ENCODE measurements at regions not wholly inside any gene's neighbourhood (a gene's known extent, or its start where the extent isn't known, plus 50 kb on each side); places are given as distances from the start of the nearest gene placed in this dataset.

DNA sequence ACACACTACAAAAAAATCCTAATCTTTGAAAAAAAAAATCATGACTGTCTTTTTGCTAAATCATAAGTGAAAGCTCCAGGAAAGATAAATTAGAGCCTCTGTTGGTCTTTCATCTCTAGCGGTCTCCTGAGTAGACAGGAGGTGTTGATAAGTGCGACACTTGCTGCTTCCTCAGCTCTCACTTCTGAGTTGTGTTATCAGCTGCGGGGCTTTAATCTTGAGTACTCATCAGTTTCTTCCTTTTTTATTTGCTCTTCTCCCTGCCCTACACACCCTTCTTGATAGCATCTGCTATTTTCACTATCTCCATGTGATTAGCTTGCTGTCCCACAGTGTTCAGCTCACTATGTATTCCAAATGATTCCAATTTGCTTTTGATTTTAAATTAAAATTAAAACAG lies 1449.2 kb downstream of the C4orf33 start:
- Mint-ChIP-seq H3K4me1 (no peaks in the 10 kb centered on the region), H3K27me3 (no peaks in the 10 kb centered on the region), H3K9me3 (ENCODE audit: insufficient read depth) (peaks cover 4% of the 10 kb centered on the region), H3K4me3 (no peak overlapping the region), H3K27ac (no peak overlapping the region)
- intact Hi-C loops (cut with micrococcal nuclease) = no loop called here
- H3K9ac ChIP-seq (ENCODE audit: low read length) = no peak overlapping the region
- WGBS (ENCODE audit: insufficient coverage) = 80% methylated on average over 2 of the region's 3 CpGs
- H3K27me3 ChIP-seq (replicated peaks in 1 of 4; ENCODE audit: control extremely low read depth in 1 of 4, control insufficient read depth in 3 of 4, insufficient read depth in 4 of 4, low read length in 3 of 4) = no peaks in the 10 kb centered on the region
- no peak overlapping the region for H3K4me2 ChIP-seq (replicated peaks; ENCODE audit: low read depth, low read length, poor library complexity, severe bottlenecking)
- H3K79me2 ChIP-seq (ENCODE audit: control insufficient read depth, insufficient read depth, low read length) = no peaks in the 10 kb centered on the region
- no peak overlapping the region for H3K27ac ChIP-seq (ENCODE audit: low read length in 2 of 2)
- no peak overlapping the region for H3K4me3 ChIP-seq (ENCODE audit: control extremely low read depth in 1 of 5, extremely low read depth in 1 of 5, insufficient read depth in 1 of 5, low read depth in 2 of 5, low read length in 4 of 5)
- CTCF ChIA-PET = no interaction called here
- POLR2A ChIA-PET = no interaction called here
- no peak for DNase-seq
- H3K4me1 ChIP-seq (ENCODE audit: control insufficient read depth in 2 of 2, insufficient read depth in 2 of 2, low read length in 2 of 2) = no peaks in the 10 kb centered on the region
- no peak for TF ChIP-seq EZH2 (IDR thresholded peaks at IDR 0.05; ENCODE audit: borderline replicate concordance, insufficient read depth, low read depth, low read length, poor library complexity, severe bottlenecking)
- TF ChIP-seq, protein P1, sequence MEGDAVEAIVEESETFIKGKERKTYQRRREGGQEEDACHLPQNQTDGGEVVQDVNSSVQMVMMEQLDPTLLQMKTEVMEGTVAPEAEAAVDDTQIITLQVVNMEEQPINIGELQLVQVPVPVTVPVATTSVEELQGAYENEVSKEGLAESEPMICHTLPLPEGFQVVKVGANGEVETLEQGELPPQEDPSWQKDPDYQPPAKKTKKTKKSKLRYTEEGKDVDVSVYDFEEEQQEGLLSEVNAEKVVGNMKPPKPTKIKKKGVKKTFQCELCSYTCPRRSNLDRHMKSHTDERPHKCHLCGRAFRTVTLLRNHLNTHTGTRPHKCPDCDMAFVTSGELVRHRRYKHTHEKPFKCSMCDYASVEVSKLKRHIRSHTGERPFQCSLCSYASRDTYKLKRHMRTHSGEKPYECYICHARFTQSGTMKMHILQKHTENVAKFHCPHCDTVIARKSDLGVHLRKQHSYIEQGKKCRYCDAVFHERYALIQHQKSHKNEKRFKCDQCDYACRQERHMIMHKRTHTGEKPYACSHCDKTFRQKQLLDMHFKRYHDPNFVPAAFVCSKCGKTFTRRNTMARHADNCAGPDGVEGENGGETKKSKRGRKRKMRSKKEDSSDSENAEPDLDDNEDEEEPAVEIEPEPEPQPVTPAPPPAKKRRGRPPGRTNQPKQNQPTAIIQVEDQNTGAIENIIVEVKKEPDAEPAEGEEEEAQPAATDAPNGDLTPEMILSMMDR (IDR thresholded peaks at IDR 0.05) = no peak
- no peaks in the 10 kb centered on the region for H3K9me3 ChIP-seq (ENCODE audit: control extremely low read depth in 1 of 3, control insufficient read depth in 2 of 3, insufficient read depth in 1 of 3, low read length in 2 of 3)
- H4K20me1 ChIP-seq (ENCODE audit: control insufficient read depth, insufficient read depth, low read length, poor library complexity, severe bottlenecking) = no peaks in the 10 kb centered on the region
- no peak overlapping the region for H2AFZ ChIP-seq (ENCODE audit: insufficient read depth, low read depth, low read length, poor library complexity, severe bottlenecking)
- no peak for ATAC-seq (ENCODE audit: low read depth)
- H3K36me3 ChIP-seq (replicated peaks in 1 of 2; ENCODE audit: control extremely low read depth in 1 of 2, control insufficient read depth in 1 of 2, extremely low read depth in 1 of 2, insufficient read depth in 2 of 2, low read length in 1 of 2) = no peaks in the 10 kb centered on the region

DNA sequence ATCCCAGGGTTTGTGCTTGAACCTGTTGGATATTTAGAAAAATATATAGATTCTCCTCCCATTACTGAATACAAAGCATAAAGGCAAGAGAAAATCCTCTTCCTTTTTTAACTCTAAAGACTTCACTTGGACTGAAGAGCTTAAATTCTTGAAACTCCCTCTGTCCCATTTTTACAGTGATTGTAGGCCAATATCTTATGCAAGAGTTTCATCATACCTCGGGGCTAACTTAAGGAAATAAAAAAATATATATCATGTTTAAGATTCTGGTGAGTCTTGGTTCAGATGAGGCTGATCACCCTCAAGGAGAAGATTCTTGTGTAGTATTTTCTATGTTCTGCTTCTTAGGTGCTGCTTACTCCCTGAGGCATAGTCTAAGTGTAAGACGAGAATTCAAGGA lies 1449.6 kb downstream of the C4orf33 start:
- no peaks in the 10 kb centered on the region for H3K9me3 ChIP-seq (ENCODE audit: control extremely low read depth in 1 of 3, control insufficient read depth in 2 of 3, insufficient read depth in 1 of 3, low read length in 2 of 3)
- POLR2A ChIA-PET = no interaction called here
- no peak overlapping the region for H3K9ac ChIP-seq (ENCODE audit: low read length)
- Mint-ChIP-seq H3K4me1 (no peaks in the 10 kb centered on the region), H3K4me3 (no peak overlapping the region), H3K9me3 (ENCODE audit: insufficient read depth) (peaks cover 4% of the 10 kb centered on the region), H3K27ac (no peak overlapping the region), H3K27me3 (no peaks in the 10 kb centered on the region)
- no peak overlapping the region for H3K4me3 ChIP-seq (ENCODE audit: control extremely low read depth in 1 of 5, extremely low read depth in 1 of 5, insufficient read depth in 1 of 5, low read depth in 2 of 5, low read length in 4 of 5)
- intact Hi-C loops (cut with micrococcal nuclease) = no loop called here
- no peak for ATAC-seq (ENCODE audit: low read depth)
- TF ChIP-seq EZH2 (IDR thresholded peaks at IDR 0.05; ENCODE audit: borderline replicate concordance, insufficient read depth, low read depth, low read length, poor library complexity, severe bottlenecking) = no peak
- TF ChIP-seq, protein P1 (IDR thresholded peaks at IDR 0.05) = no peak
- no peak overlapping the region for H3K27ac ChIP-seq (ENCODE audit: low read length in 2 of 2)
- H4K20me1 ChIP-seq (ENCODE audit: control insufficient read depth, insufficient read depth, low read length, poor library complexity, severe bottlenecking) = no peaks in the 10 kb centered on the region
- H3K27me3 ChIP-seq (replicated peaks in 1 of 4; ENCODE audit: control extremely low read depth in 1 of 4, control insufficient read depth in 3 of 4, insufficient read depth in 4 of 4, low read length in 3 of 4) = no peaks in the 10 kb centered on the region
- DNase-seq = no peak
- no peaks in the 10 kb centered on the region for H3K36me3 ChIP-seq (replicated peaks in 1 of 2; ENCODE audit: control extremely low read depth in 1 of 2, control insufficient read depth in 1 of 2, extremely low read depth in 1 of 2, insufficient read depth in 2 of 2, low read length in 1 of 2)
- WGBS (ENCODE audit: insufficient coverage) = no CpG with 5 or more reads among the region's 2 CpGs
- no peak overlapping the region for H2AFZ ChIP-seq (ENCODE audit: insufficient read depth, low read depth, low read length, poor library complexity, severe bottlenecking)
- CTCF ChIA-PET = no interaction called here
- no peaks in the 10 kb centered on the region for H3K4me1 ChIP-seq (ENCODE audit: control insufficient read depth in 2 of 2, insufficient read depth in 2 of 2, low read length in 2 of 2)
- H3K4me2 ChIP-seq (replicated peaks; ENCODE audit: low read depth, low read length, poor library complexity, severe bottlenecking) = no peak overlapping the region
- no peaks in the 10 kb centered on the region for H3K79me2 ChIP-seq (ENCODE audit: control insufficient read depth, insufficient read depth, low read length)

Measured in B cell (primary cell).